NCI-H187 (cell line): ENCODE measurements at regions not wholly inside any gene's neighbourhood (a gene's known extent, or its start where the extent isn't known, plus 50 kb on each side); places are given as distances from the start of the nearest gene placed in this dataset.

ENCODE experiments used
- DNase-seq, 2 experiments: peaks; one replicate each; lab custom pipeline; 2025; lab: John Stamatoyannopoulos, UW

GRCh38 chr9:16951502-16951901, 81.0 kb upstream of the BNC2 start:
- no peak for DNase-seq

- no peak for DNase-seq
These were observed 79.6 kb upstream of the BNC2 start for GRCh38 chr9:16950051-16950450.

GRCh38 chr9:16930578-16930977, 60.1 kb upstream of the BNC2 start:
- no peak for DNase-seq

- no peak for DNase-seq
These were observed 57.9 kb upstream of the BNC2 start for GRCh38 chr9:16928179-16928945.

- DNase-seq = no peak
These were observed 55.0 kb upstream of the BNC2 start for GRCh38 chr9:16925426-16925825.

GRCh38 chr9:16924311-16924915, 53.9 kb upstream of the BNC2 start:
- no peak for DNase-seq

- DNase-seq = no peak
These were observed 51.4 kb upstream of the BNC2 start for GRCh38 chr9:16921855-16922254.
